Adrenal gland (tissue), 9 donors: ENCODE measurements at regions not wholly inside any gene's neighbourhood (a gene's known extent, or its start where the extent isn't known, plus 50 kb on each side); places are given as distances from the start of the nearest gene placed in this dataset.

Experiments
- DNase-seq, 7 donors: peaks; one replicate each; pipeline ENCODE4 v3.0.0-alpha.2; 2019 to 2020
- H3K27ac ChIP-seq, 5 donors: fragments of 200-600 bp; sonication (generic) in 4 of 5; 1 replicate in 3 of 5; 2 replicates in 2 of 5; pipeline versions ENCODE4 v1.5.1 to v1.8.0; 2016 to 2020; ENCODE audit warnings: mild to moderate bottlenecking in 1 of 5
- H3K27me3 ChIP-seq: fragments of 200-600 bp; 2 replicates; pipeline ENCODE4 v1.8.0; 2021
- H3K36me3 ChIP-seq, 2 donors: fragments of 200-600 bp; replicated peaks in 1 of 2; 1 replicate in 1 of 2; 2 replicates in 1 of 2; pipeline versions ENCODE4 v1.5.1 to v1.8.0; 2018 to 2022
- H3K4me1 ChIP-seq, 2 donors: fragments of 200-600 bp; replicated peaks in 1 of 2; 1 replicate in 1 of 2; 2 replicates in 1 of 2; pipeline versions ENCODE4 v1.5.1 to v1.8.0; 2018 to 2021
- H3K4me3 ChIP-seq, 4 donors: fragments of 200-600 bp; sonication (generic) in 3 of 4; one replicate each; pipeline ENCODE4 v1.5.1; 2016 to 2018
- H3K9me3 ChIP-seq, 3 donors: fragments of 200-600 bp; sonication (generic) in 1 of 3; replicated peaks in 1 of 3; 1 replicate in 2 of 3; 2 replicates in 1 of 3; pipeline versions ENCODE4 v1.5.1 to v1.8.0; 2016 to 2021
- POLR2A ChIP-seq, 2 donors: fragments of 450-650 bp; IDR thresholded peaks; one replicate each; pipeline ENCODE4 v1.6.1; 2017; ENCODE audit warnings: antibody characterized with exemption in 2 of 2, mild to moderate bottlenecking in 2 of 2, moderate library complexity in 1 of 2
- WGBS, 4 donors: extraction: QIAGEN DNeasy Blood & Tissue Kit in 2 of 4; methylation state at CpG; one replicate each; pipeline versions ENCODE4 v1.1.5 to v1.1.7; 2013 to 2017; 5-methylcytosine and 5-hydroxymethylcytosine counted together
- intact Hi-C, 2 donors: fragments of 100-400 bp; cut with DNase I; formaldehyde crosslinking; loops; one replicate each; pipeline versions ENCODE4 v1.14.1 to v1.15.0; 2022 to 2023
- TF ChIP-seq, protein P1 (sequence below), 6 experiments: fragments of 450-650 bp in 4 of 6; fragments of 200-600 bp in 2 of 6; sonication (generic) in 1 of 6; IDR thresholded peaks; 1 replicate in 5 of 6; 2 replicates in 1 of 6; pipeline versions ENCODE4 v1.5.1 to v1.8.0; 2016 to 2021; ENCODE audit warnings: antibody characterized with exemption in 6 of 6, mild to moderate bottlenecking in 2 of 6, moderate library complexity in 1 of 6
- donor health status: healthy with polysubstance abuse.
- donor health status: Bipolar disorder and iron deficiency.
- donor health status: DM: yes; HTN: yes; CAD: no.
- donor health status: DM: no; HTN: no; CAD: no.
- donor health status: DM: no; HTN: no; CAD: no.

- Histone ChIP-seq H3K27ac (no peak overlapping the region), H3K4me3 (no peak overlapping the region), H3K27me3 (no peaks in the 10 kb centered on the region), H3K9me3 (no peaks in the 10 kb centered on the region), H3K4me1 (no peaks in the 10 kb centered on the region), H3K36me3 (no peaks in the 10 kb centered on the region)
- DNase-seq, result no peak
- no peak for TF ChIP-seq POLR2A (IDR thresholded peaks at IDR 0.05)
- TF ChIP-seq, protein P1, sequence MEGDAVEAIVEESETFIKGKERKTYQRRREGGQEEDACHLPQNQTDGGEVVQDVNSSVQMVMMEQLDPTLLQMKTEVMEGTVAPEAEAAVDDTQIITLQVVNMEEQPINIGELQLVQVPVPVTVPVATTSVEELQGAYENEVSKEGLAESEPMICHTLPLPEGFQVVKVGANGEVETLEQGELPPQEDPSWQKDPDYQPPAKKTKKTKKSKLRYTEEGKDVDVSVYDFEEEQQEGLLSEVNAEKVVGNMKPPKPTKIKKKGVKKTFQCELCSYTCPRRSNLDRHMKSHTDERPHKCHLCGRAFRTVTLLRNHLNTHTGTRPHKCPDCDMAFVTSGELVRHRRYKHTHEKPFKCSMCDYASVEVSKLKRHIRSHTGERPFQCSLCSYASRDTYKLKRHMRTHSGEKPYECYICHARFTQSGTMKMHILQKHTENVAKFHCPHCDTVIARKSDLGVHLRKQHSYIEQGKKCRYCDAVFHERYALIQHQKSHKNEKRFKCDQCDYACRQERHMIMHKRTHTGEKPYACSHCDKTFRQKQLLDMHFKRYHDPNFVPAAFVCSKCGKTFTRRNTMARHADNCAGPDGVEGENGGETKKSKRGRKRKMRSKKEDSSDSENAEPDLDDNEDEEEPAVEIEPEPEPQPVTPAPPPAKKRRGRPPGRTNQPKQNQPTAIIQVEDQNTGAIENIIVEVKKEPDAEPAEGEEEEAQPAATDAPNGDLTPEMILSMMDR (IDR thresholded peaks at IDR 0.05), result no peak
- intact Hi-C loops, result no loop called here
- 72 to 76% (median 74%) methylated on average over 7 of the region's 7 CpGs for WGBS, 4 donors
Measured at GRCh38 chr2:129252781-129253460, 726.5 kb upstream of the RAB6C start.

GRCh38 chr2:129253461-129253812, 726.0 kb upstream of the RAB6C start:
- H3K27ac ChIP-seq, result no peak overlapping the region
- intact Hi-C loops, result no loop called here
- peak in 1 of 7 donors; percentile 17 for DNase-seq
- TF ChIP-seq, protein P1 (IDR thresholded peaks at IDR 0.05), result peak in 4 of 6 experiments; percentile 10 to 31 (median 18)
- no peak for TF ChIP-seq POLR2A (IDR thresholded peaks at IDR 0.05)
- H3K9me3 ChIP-seq, result no peaks in the 10 kb centered on the region
- no peak overlapping the region for H3K4me3 ChIP-seq
- no peaks in the 10 kb centered on the region for H3K27me3 ChIP-seq
- no peaks in the 10 kb centered on the region for H3K36me3 ChIP-seq
- WGBS, 4 donors, result 68 to 74% (median 72%) methylated on average over 3 to 5 of the region's 5 CpGs
- no peaks in the 10 kb centered on the region for H3K4me1 ChIP-seq

DNA sequence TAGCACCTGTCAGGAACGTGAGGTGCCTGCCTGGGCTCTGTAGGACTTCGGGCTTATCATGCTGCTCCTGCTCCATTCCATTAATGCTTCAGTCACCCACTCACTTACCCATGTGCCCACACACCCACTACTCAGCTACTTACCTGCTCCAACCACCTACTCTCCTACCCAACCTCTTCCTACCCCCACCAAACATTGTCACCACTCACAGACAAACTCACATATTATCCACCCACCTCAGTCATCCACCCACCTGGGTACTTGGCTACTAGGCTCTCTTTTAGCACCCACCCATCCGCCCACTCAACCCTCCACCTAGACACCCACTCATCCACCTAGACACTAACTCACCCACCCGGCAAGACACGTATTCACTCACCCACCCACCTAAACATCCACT, 724.7 kb upstream of the RAB6C start:
- no peak for DNase-seq
- 87 to 96% (median 89%) methylated on average over 5 of the region's 5 CpGs for WGBS, 4 donors
- H3K4me3 ChIP-seq, result no peak overlapping the region
- H3K4me1 ChIP-seq, result no peaks in the 10 kb centered on the region
- TF ChIP-seq, protein P1 (IDR thresholded peaks at IDR 0.05), result no peak
- no peak for TF ChIP-seq POLR2A (IDR thresholded peaks at IDR 0.05)
- intact Hi-C loops, result no loop called here
- no peaks in the 10 kb centered on the region for H3K36me3 ChIP-seq
- peaks cover 0 to 6% (median 0%) of the 10 kb centered on the region in 3 donors for H3K9me3 ChIP-seq
- H3K27me3 ChIP-seq, result no peaks in the 10 kb centered on the region
- no peak overlapping the region for H3K27ac ChIP-seq

DNA sequence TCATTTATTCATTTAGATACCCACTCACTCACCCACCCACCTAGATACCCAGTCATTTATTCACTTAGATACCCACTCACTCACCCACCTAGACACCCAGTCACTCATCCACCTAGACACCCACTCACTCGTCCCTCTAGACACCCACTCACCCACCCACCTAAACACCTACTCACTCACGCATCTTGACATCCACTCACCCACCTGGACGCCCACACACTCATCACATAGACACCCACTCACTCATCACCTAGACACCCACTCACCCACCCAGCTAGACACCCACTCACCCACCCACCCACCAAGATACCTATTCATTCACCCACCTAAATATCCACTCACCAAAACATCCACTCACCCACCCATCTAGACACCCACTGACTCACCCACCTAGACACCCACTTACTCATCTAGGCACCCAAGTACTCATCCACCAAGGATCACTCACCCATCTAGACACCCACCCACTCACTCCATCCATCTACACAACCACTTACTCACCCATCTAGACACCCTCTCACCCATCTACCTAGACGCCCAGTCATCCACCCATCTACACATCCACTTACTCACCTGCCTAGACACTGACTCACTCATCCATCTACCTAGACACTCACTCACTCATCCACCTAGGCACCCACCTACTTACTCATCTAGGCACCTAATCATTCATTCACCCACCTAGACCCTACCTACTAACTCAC, 723.7 kb upstream of the RAB6C start:
- intact Hi-C loops, result no loop called here

More for the DNA sequence above, 723.7 kb upstream of the RAB6C start:
- Histone ChIP-seq H3K4me3 (no peak overlapping the region), H3K27me3 (no peaks in the 10 kb centered on the region), H3K27ac (no peak overlapping the region), H3K9me3 (peaks cover 0 to 6% (median 0%) of the 10 kb centered on the region in 3 donors), H3K36me3 (no peaks in the 10 kb centered on the region), H3K4me1 (no peaks in the 10 kb centered on the region)
- TF ChIP-seq POLR2A (IDR thresholded peaks at IDR 0.05), result no peak
- TF ChIP-seq, protein P1 (IDR thresholded peaks at IDR 0.05), result no peak
- DNase-seq, result no peak
- WGBS, 4 donors, result 74 to 84% (median 80%) methylated on average over 4 of the region's 4 CpGs
